ENCODE measurements at regions not wholly inside any gene's neighbourhood (a gene's known extent, or its start where the extent isn't known, plus 50 kb on each side); places are given as distances from the start of the nearest gene placed in this dataset. TPM values are rescaled to one million over a fixed set of nuclear protein-coding genes. Genes with fewer than 3 reads are reported as not detected.

DNA sequence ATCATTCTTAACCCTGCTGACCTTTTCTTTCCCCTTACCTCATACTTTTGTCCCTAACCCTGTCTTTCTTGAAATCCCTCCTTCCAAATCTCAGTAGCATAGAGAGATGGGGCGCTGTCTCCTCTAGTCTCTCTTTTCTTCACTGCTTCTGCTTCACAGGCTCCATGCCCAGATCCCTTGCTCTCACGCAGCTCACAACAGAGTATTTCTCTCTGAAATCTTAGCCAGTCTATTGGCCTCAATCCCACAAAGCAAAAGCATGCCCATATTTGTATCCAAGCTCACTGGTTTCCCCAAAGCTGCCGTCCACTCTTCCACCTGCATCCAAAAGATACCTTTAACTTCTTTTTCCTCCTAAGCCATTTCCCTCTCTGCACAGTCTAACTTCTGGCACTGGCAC lies 526.8 kb downstream of the PLXDC2 start:
- Mint-ChIP-seq H3K4me1 (ENCODE audit: unreplicated experiment) (no peaks in the 10 kb centered on the region), H3K27ac (ENCODE audit: unreplicated experiment) (no peak overlapping the region), H3K27me3 (ENCODE audit: unreplicated experiment) (peaks cover 4% of the 10 kb centered on the region), H3K9me3 (ENCODE audit: unreplicated experiment) (peaks cover 15% of the 10 kb centered on the region), H3K4me3 (ENCODE audit: unreplicated experiment) (no peak overlapping the region), H3K36me3 (ENCODE audit: low read depth, unreplicated experiment) (peaks cover 19% of the 10 kb centered on the region)
- no peak for DNase-seq (ENCODE audit: low spot score)
- no peak for TF ChIP-seq CTCF (IDR thresholded peaks at IDR 0.05; ENCODE audit: unreplicated experiment)

Small RNA genes lying in the stretch of these regions (microRNA-seq; reads per million reads assigned to microRNA genes)
- gene MIR4675 (ENCODE audit: unreplicated experiment), result not detected

Data from endothelial cell (in vitro differentiated cells).